Uterus (tissue), 3 donors: ENCODE measurements at regions not wholly inside any gene's neighbourhood (a gene's known extent, or its start where the extent isn't known, plus 50 kb on each side); places are given as distances from the start of the nearest gene placed in this dataset.
"Not testable (repeated sequence)": the region's sequence is repeated elsewhere in the genome, so short reads cannot be mapped to it uniquely, and the experiment has no call there.

Experiments
- DNase-seq, 2 donors: peaks; one replicate each; pipeline ENCODE4 v3.0.0-alpha.2; 2019 to 2020
- H3K27ac ChIP-seq, 2 donors: fragments of 200-600 bp; sonication (generic); 1 replicate in 1 of 2; 2 replicates in 1 of 2; pipeline ENCODE4 v1.5.1; 2016 to 2018
- H3K27me3 ChIP-seq, 2 donors: fragments of 200-600 bp; sonication (generic); one replicate each; pipeline ENCODE4 v1.5.1; 2018 to 2019; ENCODE audit warnings: control low read depth in 1 of 2
- H3K36me3 ChIP-seq, 2 donors: fragments of 200-600 bp; sonication (generic); one replicate each; pipeline ENCODE4 v1.5.1; 2019; ENCODE audit warnings: control low read depth in 1 of 2
- H3K4me1 ChIP-seq, 2 donors: fragments of 200-600 bp; sonication (generic); one replicate each; pipeline ENCODE4 v1.5.1; 2018 to 2019; ENCODE audit warnings: control low read depth in 1 of 2
- H3K4me3 ChIP-seq, 2 donors: fragments of 200-600 bp; sonication (generic); 1 replicate in 1 of 2; 2 replicates in 1 of 2; pipeline ENCODE4 v1.5.1; 2018 to 2019; ENCODE audit warnings: mild to moderate bottlenecking in 1 of 2
- H3K9me3 ChIP-seq, 2 donors: fragments of 200-600 bp; sonication (generic); one replicate each; pipeline ENCODE4 v1.5.1; 2019; ENCODE audit warnings: control low read depth in 1 of 2
- CTCF ChIP-seq, 4 experiments: fragments of 200-600 bp in 2 of 4; fragments of 450-650 bp in 2 of 4; sonication (generic) in 2 of 4; IDR thresholded peaks; one replicate each; pipeline ENCODE4 v1.5.1; 2016 to 2019; ENCODE audit warnings: antibody characterized with exemption in 4 of 4, mild to moderate bottlenecking in 2 of 4, moderate library complexity in 1 of 4
- POLR2A ChIP-seq, 2 donors: fragments of 450-650 bp; IDR thresholded peaks; one replicate each; pipeline ENCODE4 v1.6.1; 2016; ENCODE audit warnings: antibody characterized with exemption in 2 of 2, mild to moderate bottlenecking in 1 of 2, moderate library complexity in 1 of 2
- intact Hi-C: fragments of 100-400 bp; cut with DNase I; formaldehyde crosslinking; loops from one replicate; pipeline ENCODE4 v1.15.1; 2023; ENCODE audit warnings: low total_unique reads
- donor health status: DM: yes; HTN: yes; CAD: no.

- TF ChIP-seq POLR2A (IDR thresholded peaks at IDR 0.05) (no peak), CTCF (IDR thresholded peaks at IDR 0.05) (no peak)
- Histone ChIP-seq H3K4me3 (no peak overlapping the region), H3K36me3 (no peaks in the 10 kb centered on the region), H3K4me1 (no peaks in the 10 kb centered on the region), H3K9me3 (no peaks in the 10 kb centered on the region), H3K27me3 (no peaks in the 10 kb centered on the region), H3K27ac (no peak overlapping the region)
- no peak for DNase-seq
- intact Hi-C loops, result no loop called here
Measured at GRCh38 chr7:15128716-15129115, 226.2 kb upstream of the DGKB start.

- H3K27ac ChIP-seq, H3K9me3 ChIP-seq, DNase-seq, H3K36me3 ChIP-seq, H3K4me1 ChIP-seq, H3K27me3 ChIP-seq, H3K4me3 ChIP-seq, intact Hi-C loops: not testable (repeated sequence)
Measured at GRCh38 chr7:15126653-15127052, 224.1 kb upstream of the DGKB start.

- Histone ChIP-seq H3K36me3 (no peaks in the 10 kb centered on the region), H3K4me1 (no peaks in the 10 kb centered on the region), H3K27me3 (no peaks in the 10 kb centered on the region), H3K4me3 (no peak overlapping the region), H3K9me3 (no peaks in the 10 kb centered on the region), H3K27ac (no peak overlapping the region)
- no peak for DNase-seq
- intact Hi-C loops, result no loop called here
- TF ChIP-seq POLR2A (IDR thresholded peaks at IDR 0.05), result no peak
Measured at GRCh38 chr7:15123901-15124300, 221.3 kb upstream of the DGKB start.

GRCh38 chr7:15113752-15114151, 211.2 kb upstream of the DGKB start:
- no peaks in the 10 kb centered on the region for H3K9me3 ChIP-seq
- H3K36me3 ChIP-seq, result no peaks in the 10 kb centered on the region
- intact Hi-C loops, result no loop called here
- no peak overlapping the region for H3K4me3 ChIP-seq
- H3K4me1 ChIP-seq, result no peaks in the 10 kb centered on the region
- H3K27ac ChIP-seq, result no peak overlapping the region
- TF ChIP-seq CTCF (IDR thresholded peaks at IDR 0.05) (no peak), POLR2A (IDR thresholded peaks at IDR 0.05) (no peak)
- DNase-seq, result no peak
- no peaks in the 10 kb centered on the region for H3K27me3 ChIP-seq

- Histone ChIP-seq H3K27ac (no peak overlapping the region), H3K36me3 (no peaks in the 10 kb centered on the region), H3K27me3 (no peaks in the 10 kb centered on the region), H3K9me3 (no peaks in the 10 kb centered on the region), H3K4me1 (no peaks in the 10 kb centered on the region), H3K4me3 (no peak overlapping the region)
- DNase-seq, result no peak
- TF ChIP-seq CTCF (IDR thresholded peaks at IDR 0.05) (no peak), POLR2A (IDR thresholded peaks at IDR 0.05) (no peak)
- intact Hi-C loops, result no loop called here
Measured at GRCh38 chr7:15105711-15106110, 203.2 kb upstream of the DGKB start.

- Histone ChIP-seq H3K9me3 (no peaks in the 10 kb centered on the region), H3K4me3 (no peak overlapping the region), H3K36me3 (no peaks in the 10 kb centered on the region), H3K4me1 (no peaks in the 10 kb centered on the region), H3K27ac (no peak overlapping the region), H3K27me3 (no peaks in the 10 kb centered on the region)
- TF ChIP-seq POLR2A (IDR thresholded peaks at IDR 0.05), result no peak
- intact Hi-C loops, result no loop called here
- DNase-seq, result no peak
Measured at GRCh38 chr7:15104411-15105092, 202.0 kb upstream of the DGKB start.

GRCh38 chr7:15099074-15099473, 196.5 kb upstream of the DGKB start:
- TF ChIP-seq POLR2A (IDR thresholded peaks at IDR 0.05) (no peak), CTCF (IDR thresholded peaks at IDR 0.05) (no peak)
- Histone ChIP-seq H3K27me3 (no peaks in the 10 kb centered on the region), H3K9me3 (no peaks in the 10 kb centered on the region), H3K36me3 (no peaks in the 10 kb centered on the region), H3K4me1 (no peaks in the 10 kb centered on the region), H3K4me3 (no peak overlapping the region), H3K27ac (no peak overlapping the region)
- intact Hi-C loops, result no loop called here
- no peak for DNase-seq
